Panc1 (cell line): ENCODE measurements at regions not wholly inside any gene's neighbourhood (a gene's known extent, or its start where the extent isn't known, plus 50 kb on each side); places are given as distances from the start of the nearest gene placed in this dataset.

Experiments
- ATAC-seq: fragments of 200-7000 bp; cut with Tn5 transposase; 2 replicates; pipeline ENCODE4 v1.9.1; 2020; ENCODE audit warnings: mild to moderate bottlenecking, moderate library complexity
- BruUV-seq: library from RNA; stranded (reverse); fragments of 400-500 nt; replicated peaks from 2 replicates; lab custom pipeline; 2021; lab: Mats Ljungman, UMichigan
- CTCF ChIA-PET: fragments of 300-600 bp; sonication (Branson Sonifier 250); formaldehyde crosslinking; loops from one replicate; lab custom pipeline; 2022; ENCODE audit warnings: antibody characterized with exemption; lab: Charles Lee
- POLR2A ChIA-PET: fragments of 300-600 bp; sonication (Branson Sonifier 250); formaldehyde crosslinking; loops from one replicate; lab custom pipeline; 2022; ENCODE audit warnings: antibody characterized with exemption; lab: Charles Lee
- DNase-seq: peaks from one replicate; pipeline ENCODE4 v3.0.0-alpha.2; 2010; ENCODE audit warnings: low read depth, low spot score
- H3K27ac ChIP-seq: 2 replicates; pipeline ENCODE4 v1.5.1; 2011; ENCODE audit warnings: mild to moderate bottlenecking, low read length, inconsistent platforms
- H3K27me3 ChIP-seq: fragments of 200-500 bp; sonication (Bioruptor generic); 2 replicates; pipeline ENCODE4 v1.6.0; 2014; ENCODE audit warnings: low read length, inconsistent platforms; ENCODE audit not compliant: control insufficient read depth, insufficient read depth
- H3K36me3 ChIP-seq: fragments of 200-500 bp; sonication (Bioruptor generic); 2 replicates; pipeline ENCODE4 v1.5.1; 2014; ENCODE audit warnings: inconsistent platforms, mild to moderate bottlenecking, low read length, moderate library complexity; ENCODE audit not compliant: control insufficient read depth, insufficient read depth
- H3K4me1 ChIP-seq: 2 replicates; pipeline ENCODE4 v1.5.1; 2011; ENCODE audit warnings: inconsistent platforms, mild to moderate bottlenecking, low read length, moderate library complexity; ENCODE audit not compliant: control insufficient read depth, insufficient read depth
- H3K4me3 ChIP-seq, 2 experiments: 2 replicates each; pipeline ENCODE4 v1.5.1; 2011 to 2012; ENCODE audit warnings: low read depth in 2 of 2, low read length in 2 of 2, mild to moderate bottlenecking in 2 of 2, inconsistent platforms in 1 of 2, moderate library complexity in 1 of 2
- H3K9me3 ChIP-seq: fragments of 200-500 bp; sonication (Bioruptor generic); 2 replicates; pipeline ENCODE4 v1.5.1; 2014; ENCODE audit warnings: low read depth, mild to moderate bottlenecking, inconsistent platforms, low read length, moderate library complexity; ENCODE audit not compliant: control insufficient read depth, insufficient read depth
- POLR2AphosphoS5 ChIP-seq: IDR thresholded peaks from 2 replicates; pipeline ENCODE4 v1.6.1; 2012; ENCODE audit warnings: mild to moderate bottlenecking, low read depth, low read length, moderate library complexity
- SIN3A ChIP-seq: IDR thresholded peaks from 2 replicates; pipeline ENCODE4 v1.6.1; 2012; ENCODE audit warnings: low read depth, mild to moderate bottlenecking, low read length, moderate library complexity, borderline replicate concordance; ENCODE audit not compliant: insufficient read depth
- TCF7L2 ChIP-seq: IDR thresholded peaks from 2 replicates; pipeline ENCODE4 v1.6.1; 2011; ENCODE audit warnings: mild to moderate bottlenecking, low read depth, low read length, inconsistent platforms
- in situ Hi-C: cut with HindIII; loops from 2 replicates; pipeline ENCODE4 v1.10.0; 2016; ENCODE audit warnings: low sequenced_read_pairs, low pct_unique_long_range_greater_than_20kb
- intact Hi-C: fragments of 100-400 bp; cut with micrococcal nuclease; formaldehyde crosslinking; loops from one replicate; pipeline ENCODE4 v1.10.0; 2022; ENCODE audit not compliant: unreplicated experiment
- TF ChIP-seq, protein P1 (sequence below), 2 experiments: IDR thresholded peaks; 2 replicates each; pipeline ENCODE4 v1.6.1; 2011 to 2012; ENCODE audit warnings: low read depth in 2 of 2, control low read depth in 1 of 2, low read length in 1 of 2, mild to moderate bottlenecking in 1 of 2, moderate library complexity in 1 of 2; ENCODE audit not compliant: insufficient read depth in 1 of 2
- TF ChIP-seq, protein P2 (sequence below): fragments of 450-650 bp; IDR thresholded peaks from 2 replicates; pipeline ENCODE4 v1.5.1; 2017; ENCODE audit warnings: mild to moderate bottlenecking

DNA sequence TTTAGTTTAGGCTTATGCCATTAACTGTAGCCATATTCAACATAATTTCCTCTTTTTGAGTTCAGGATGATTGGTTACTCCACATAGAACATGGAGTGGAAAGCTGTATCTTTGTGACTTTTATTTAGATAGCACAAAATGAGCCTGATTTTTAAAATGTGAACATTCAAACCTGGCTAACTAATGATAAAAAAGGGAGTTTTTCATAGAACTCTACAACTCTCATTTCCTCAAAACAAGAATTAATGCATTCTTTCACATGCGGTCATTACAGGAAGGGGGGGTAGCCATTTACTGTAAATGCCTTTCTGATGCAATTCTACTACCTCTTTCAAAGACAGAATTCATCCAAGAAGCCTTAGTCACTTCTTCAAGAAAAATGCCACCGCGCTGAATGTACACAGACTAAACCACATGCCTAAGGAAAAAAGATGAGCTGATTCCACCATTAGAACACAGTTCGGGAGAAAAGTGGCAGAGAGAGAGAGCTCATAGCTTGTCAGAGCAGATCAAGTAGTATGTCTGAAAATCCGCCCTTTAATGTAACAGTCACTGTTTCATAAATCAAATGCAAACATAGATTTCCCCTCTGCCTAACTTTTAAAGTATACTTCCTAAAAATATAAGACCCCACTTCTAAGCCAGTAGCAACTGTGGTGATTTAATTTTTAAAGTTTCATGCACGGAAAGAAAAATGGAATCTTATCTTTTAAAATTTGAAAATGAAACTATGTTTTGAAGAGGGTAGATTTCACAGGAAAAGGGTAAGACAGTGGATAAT is 226.4 kb upstream of the KLF14 start:
- no peaks in the 10 kb centered on the region for H3K27me3 ChIP-seq
- ATAC-seq = peak; percentile 70
- H3K4me3 ChIP-seq = peak overlapping the region; percentile 63 to 77
- H3K4me1 ChIP-seq = peaks cover 44% of the 10 kb centered on the region
- intact Hi-C loops (loop anchor here (5.0 kb wide), 1 partner anchor 82 kb away; no protein-coding TSS in a partner anchor), in situ Hi-C loops (no loop called here)
- ChIA-PET POLR2A (interaction anchor here (0.5 to 1.1 kb wide), 7 partner anchors 14 to 229 kb away, joined by 3 to 9 read pairs (median 4); no protein-coding TSS in a partner anchor), CTCF (interaction anchor here (0.6 to 1.4 kb wide), 6 partner anchors 14 to 67 kb away, joined by 3 to 13 read pairs (median 6); no protein-coding TSS in a partner anchor)
- H3K27ac ChIP-seq = peak overlapping the region; percentile 99
- peaks cover 4% of the 10 kb centered on the region; the same call in 1 of the 2 replicates for H3K36me3 ChIP-seq
- TSS peak; percentile 98 for BruUV-seq
- peak; percentile 89 for DNase-seq
- no peaks in the 10 kb centered on the region for H3K9me3 ChIP-seq
- TF ChIP-seq, protein P1, sequence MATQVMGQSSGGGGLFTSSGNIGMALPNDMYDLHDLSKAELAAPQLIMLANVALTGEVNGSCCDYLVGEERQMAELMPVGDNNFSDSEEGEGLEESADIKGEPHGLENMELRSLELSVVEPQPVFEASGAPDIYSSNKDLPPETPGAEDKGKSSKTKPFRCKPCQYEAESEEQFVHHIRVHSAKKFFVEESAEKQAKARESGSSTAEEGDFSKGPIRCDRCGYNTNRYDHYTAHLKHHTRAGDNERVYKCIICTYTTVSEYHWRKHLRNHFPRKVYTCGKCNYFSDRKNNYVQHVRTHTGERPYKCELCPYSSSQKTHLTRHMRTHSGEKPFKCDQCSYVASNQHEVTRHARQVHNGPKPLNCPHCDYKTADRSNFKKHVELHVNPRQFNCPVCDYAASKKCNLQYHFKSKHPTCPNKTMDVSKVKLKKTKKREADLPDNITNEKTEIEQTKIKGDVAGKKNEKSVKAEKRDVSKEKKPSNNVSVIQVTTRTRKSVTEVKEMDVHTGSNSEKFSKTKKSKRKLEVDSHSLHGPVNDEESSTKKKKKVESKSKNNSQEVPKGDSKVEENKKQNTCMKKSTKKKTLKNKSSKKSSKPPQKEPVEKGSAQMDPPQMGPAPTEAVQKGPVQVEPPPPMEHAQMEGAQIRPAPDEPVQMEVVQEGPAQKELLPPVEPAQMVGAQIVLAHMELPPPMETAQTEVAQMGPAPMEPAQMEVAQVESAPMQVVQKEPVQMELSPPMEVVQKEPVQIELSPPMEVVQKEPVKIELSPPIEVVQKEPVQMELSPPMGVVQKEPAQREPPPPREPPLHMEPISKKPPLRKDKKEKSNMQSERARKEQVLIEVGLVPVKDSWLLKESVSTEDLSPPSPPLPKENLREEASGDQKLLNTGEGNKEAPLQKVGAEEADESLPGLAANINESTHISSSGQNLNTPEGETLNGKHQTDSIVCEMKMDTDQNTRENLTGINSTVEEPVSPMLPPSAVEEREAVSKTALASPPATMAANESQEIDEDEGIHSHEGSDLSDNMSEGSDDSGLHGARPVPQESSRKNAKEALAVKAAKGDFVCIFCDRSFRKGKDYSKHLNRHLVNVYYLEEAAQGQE (IDR thresholded peaks at IDR 0.05; ENCODE audit: insufficient read depth in 1 of 2, low read depth in 2 of 2, low read length in 1 of 2) = 0 out of 4 replicates have a peak, but pooled peaks of 1 of the 2 experiments have one; percentile 2
- TF ChIP-seq TCF7L2 = no peak
- TF ChIP-seq, protein P2, sequence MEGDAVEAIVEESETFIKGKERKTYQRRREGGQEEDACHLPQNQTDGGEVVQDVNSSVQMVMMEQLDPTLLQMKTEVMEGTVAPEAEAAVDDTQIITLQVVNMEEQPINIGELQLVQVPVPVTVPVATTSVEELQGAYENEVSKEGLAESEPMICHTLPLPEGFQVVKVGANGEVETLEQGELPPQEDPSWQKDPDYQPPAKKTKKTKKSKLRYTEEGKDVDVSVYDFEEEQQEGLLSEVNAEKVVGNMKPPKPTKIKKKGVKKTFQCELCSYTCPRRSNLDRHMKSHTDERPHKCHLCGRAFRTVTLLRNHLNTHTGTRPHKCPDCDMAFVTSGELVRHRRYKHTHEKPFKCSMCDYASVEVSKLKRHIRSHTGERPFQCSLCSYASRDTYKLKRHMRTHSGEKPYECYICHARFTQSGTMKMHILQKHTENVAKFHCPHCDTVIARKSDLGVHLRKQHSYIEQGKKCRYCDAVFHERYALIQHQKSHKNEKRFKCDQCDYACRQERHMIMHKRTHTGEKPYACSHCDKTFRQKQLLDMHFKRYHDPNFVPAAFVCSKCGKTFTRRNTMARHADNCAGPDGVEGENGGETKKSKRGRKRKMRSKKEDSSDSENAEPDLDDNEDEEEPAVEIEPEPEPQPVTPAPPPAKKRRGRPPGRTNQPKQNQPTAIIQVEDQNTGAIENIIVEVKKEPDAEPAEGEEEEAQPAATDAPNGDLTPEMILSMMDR = peak; percentile 50; the same call in 1 of the 2 replicates

DNA sequence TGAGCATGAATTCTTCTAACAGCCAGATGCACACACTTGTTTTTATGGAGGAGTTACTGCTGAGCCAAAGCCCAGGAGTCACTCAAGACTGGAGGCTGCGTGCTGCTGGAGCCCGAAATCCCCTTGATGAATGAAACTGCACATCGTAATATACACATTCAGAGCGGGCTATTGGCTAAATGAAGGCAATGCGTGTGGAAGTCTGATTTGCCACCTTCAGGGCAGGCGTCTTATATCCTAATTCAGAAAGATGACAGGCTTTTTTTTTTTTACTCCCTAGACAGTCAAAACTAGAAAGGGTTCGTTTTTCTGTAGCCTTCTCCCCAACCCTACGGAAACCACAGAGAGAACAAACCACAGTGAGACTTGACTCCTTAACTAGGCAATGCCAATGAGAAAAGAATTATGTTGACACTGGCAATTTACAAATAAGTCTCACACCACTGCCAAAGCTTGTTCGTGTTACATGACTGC is 227.2 kb upstream of the KLF14 start:
- ATAC-seq (peak; percentile 90), DNase-seq (no peak)
- intact Hi-C loops (loop anchor here (5.0 kb wide), 1 partner anchor 81 kb away; no protein-coding TSS in a partner anchor), in situ Hi-C loops (no loop called here)
- H3K4me1 ChIP-seq = peaks cover 36% of the 10 kb centered on the region
- H3K9me3 ChIP-seq = no peaks in the 10 kb centered on the region
- H3K4me3 ChIP-seq = peak overlapping the region; percentile 63 to 77
- peaks cover 4% of the 10 kb centered on the region; the same call in 1 of the 2 replicates for H3K36me3 ChIP-seq
- BruUV-seq = no TSS peak
- ChIA-PET POLR2A (interaction anchor here (0.7 to 1.1 kb wide), 4 partner anchors 15 to 228 kb away, joined by 3 to 4 read pairs (median 4); no protein-coding TSS in a partner anchor), CTCF (interaction anchor here (0.6 to 1.4 kb wide), 3 partner anchors 21 to 46 kb away, joined by 3 to 13 read pairs (median 5); no protein-coding TSS in a partner anchor)
- TF ChIP-seq, protein P1 (IDR thresholded peaks at IDR 0.05; ENCODE audit: insufficient read depth in 1 of 2, low read depth in 2 of 2, low read length in 1 of 2) = no peak
- TF ChIP-seq POLR2AphosphoS5 (peak; percentile 70), SIN3A (0 out of 2 replicates have a peak, but pooled peaks have one; percentile 45), TCF7L2 (no peak)
- peak overlapping the region; percentile 99 for H3K27ac ChIP-seq
- H3K27me3 ChIP-seq = no peaks in the 10 kb centered on the region
